ELR (cell line): ENCODE measurements at regions not wholly inside any gene's neighbourhood (a gene's known extent, or its start where the extent isn't known, plus 50 kb on each side); places are given as distances from the start of the nearest gene placed in this dataset.

Experiments used
- DNase-seq: peaks from one replicate; pipeline ENCODE4 v3.0.0-alpha.2; 2015; ENCODE audit warnings: low read depth

GRCh38 chr7:136256491-136256890 lies 279.3 kb upstream of the MTPN start:
- no peak for DNase-seq

GRCh38 chr7:136254148-136254547 lies 277.0 kb upstream of the MTPN start:
- DNase-seq: no peak

- peak; percentile 10 for DNase-seq
These were observed 274.7 kb upstream of the MTPN start for GRCh38 chr7:136251826-136252225.

GRCh38 chr7:136247211-136247610 lies 270.1 kb upstream of the MTPN start:
- no peak for DNase-seq

- DNase-seq: no peak
These were observed 268.3 kb upstream of the MTPN start for GRCh38 chr7:136245327-136246004.

- DNase-seq: peak; percentile 8
These were observed 256.9 kb upstream of the MTPN start for GRCh38 chr7:136234040-136234439.

GRCh38 chr7:136230210-136230609 lies 253.1 kb upstream of the MTPN start:
- no peak for DNase-seq

- DNase-seq: no peak
These were observed 252.6 kb upstream of the MTPN start for GRCh38 chr7:136229790-136230189.

GRCh38 chr7:136228171-136228570 lies 251.0 kb upstream of the MTPN start:
- DNase-seq: no peak

- peak; percentile 5 for DNase-seq
These were observed 237.2 kb upstream of the MTPN start for GRCh38 chr7:136214356-136214755.

- DNase-seq: no peak
These were observed 235.9 kb upstream of the MTPN start for GRCh38 chr7:136213012-136213411.

- DNase-seq: no peak
These were observed 233.5 kb upstream of the MTPN start for GRCh38 chr7:136210664-136211063.

- no peak for DNase-seq
These were observed 232.9 kb upstream of the MTPN start for GRCh38 chr7:136210079-136210478.

- no peak for DNase-seq
These were observed 228.8 kb upstream of the MTPN start for GRCh38 chr7:136205956-136206355.

GRCh38 chr7:136198168-136198567 lies 221.0 kb upstream of the MTPN start:
- no peak for DNase-seq

- DNase-seq: no peak
These were observed 217.7 kb upstream of the MTPN start for GRCh38 chr7:136194878-136195277.

- DNase-seq: no peak
These were observed 216.8 kb upstream of the MTPN start for GRCh38 chr7:136193940-136194339.

- no peak for DNase-seq
These were observed 212.4 kb upstream of the MTPN start for GRCh38 chr7:136189506-136189998.

GRCh38 chr7:136186281-136186680 lies 209.1 kb upstream of the MTPN start:
- DNase-seq: no peak

- DNase-seq: no peak
These were observed 207.6 kb upstream of the MTPN start for GRCh38 chr7:136184719-136185118.

GRCh38 chr7:136183981-136184380 lies 206.8 kb upstream of the MTPN start:
- DNase-seq: peak; percentile 24

- DNase-seq: no peak
These were observed 203.8 kb upstream of the MTPN start for GRCh38 chr7:136180984-136181383.

- DNase-seq: no peak
These were observed 202.9 kb upstream of the MTPN start for GRCh38 chr7:136179851-136180721.
